Adrenal gland (tissue), 9 donors: ENCODE measurements at regions not wholly inside any gene's neighbourhood (a gene's known extent, or its start where the extent isn't known, plus 50 kb on each side); places are given as distances from the start of the nearest gene placed in this dataset.
"Not testable (repeated sequence)": the region's sequence is repeated elsewhere in the genome, so short reads cannot be mapped to it uniquely, and the experiment has no call there.

ENCODE experiments used
- DNase-seq, 7 donors: peaks; one replicate each; pipeline ENCODE4 v3.0.0-alpha.2; 2019 to 2020
- H3K27ac ChIP-seq, 5 donors: fragments of 200-600 bp; sonication (generic) in 4 of 5; 1 replicate in 3 of 5; 2 replicates in 2 of 5; pipeline versions ENCODE4 v1.5.1 to v1.8.0; 2016 to 2020; ENCODE audit warnings: mild to moderate bottlenecking in 1 of 5
- H3K27me3 ChIP-seq: fragments of 200-600 bp; 2 replicates; pipeline ENCODE4 v1.8.0; 2021
- H3K36me3 ChIP-seq, 2 donors: fragments of 200-600 bp; replicated peaks in 1 of 2; 1 replicate in 1 of 2; 2 replicates in 1 of 2; pipeline versions ENCODE4 v1.5.1 to v1.8.0; 2018 to 2022
- H3K4me1 ChIP-seq, 2 donors: fragments of 200-600 bp; replicated peaks in 1 of 2; 1 replicate in 1 of 2; 2 replicates in 1 of 2; pipeline versions ENCODE4 v1.5.1 to v1.8.0; 2018 to 2021
- H3K4me3 ChIP-seq, 4 donors: fragments of 200-600 bp; sonication (generic) in 3 of 4; one replicate each; pipeline ENCODE4 v1.5.1; 2016 to 2018
- H3K9me3 ChIP-seq, 3 donors: fragments of 200-600 bp; sonication (generic) in 1 of 3; replicated peaks in 1 of 3; 1 replicate in 2 of 3; 2 replicates in 1 of 3; pipeline versions ENCODE4 v1.5.1 to v1.8.0; 2016 to 2021
- CTCF ChIP-seq, 6 experiments: fragments of 450-650 bp in 4 of 6; fragments of 200-600 bp in 2 of 6; sonication (generic) in 1 of 6; IDR thresholded peaks; 1 replicate in 5 of 6; 2 replicates in 1 of 6; pipeline versions ENCODE4 v1.5.1 to v1.8.0; 2016 to 2021; ENCODE audit warnings: antibody characterized with exemption in 6 of 6, mild to moderate bottlenecking in 2 of 6, moderate library complexity in 1 of 6
- POLR2A ChIP-seq, 2 donors: fragments of 450-650 bp; IDR thresholded peaks; one replicate each; pipeline ENCODE4 v1.6.1; 2017; ENCODE audit warnings: antibody characterized with exemption in 2 of 2, mild to moderate bottlenecking in 2 of 2, moderate library complexity in 1 of 2
- WGBS, 4 donors: extraction: QIAGEN DNeasy Blood & Tissue Kit in 2 of 4; methylation state at CpG; one replicate each; pipeline versions ENCODE4 v1.1.5 to v1.1.7; 2013 to 2017; 5-methylcytosine and 5-hydroxymethylcytosine counted together
- intact Hi-C, 2 donors: fragments of 100-400 bp; cut with DNase I; formaldehyde crosslinking; loops; one replicate each; pipeline versions ENCODE4 v1.14.1 to v1.15.0; 2022 to 2023
- donor health status: healthy with polysubstance abuse.
- donor health status: Bipolar disorder and iron deficiency.
- donor health status: DM: yes; HTN: yes; CAD: no.
- donor health status: DM: no; HTN: no; CAD: no.
- donor health status: DM: no; HTN: no; CAD: no.

- Histone ChIP-seq H3K4me1 (no peaks in the 10 kb centered on the region), H3K4me3 (no peak overlapping the region), H3K9me3 (no peaks in the 10 kb centered on the region), H3K27me3 (no peaks in the 10 kb centered on the region), H3K36me3 (no peaks in the 10 kb centered on the region), H3K27ac (no peak overlapping the region)
- WGBS, 4 donors = 35 to 44% (median 41%) methylated on average over 1 of the region's 1 CpG
- intact Hi-C loops = no loop called here
- TF ChIP-seq CTCF (IDR thresholded peaks at IDR 0.05) (no peak), POLR2A (IDR thresholded peaks at IDR 0.05) (no peak)
- no peak for DNase-seq
Measured at GRCh38 chr13:90329641-90330040, 1017.8 kb upstream of the MIR17HG start.

- Histone ChIP-seq H3K4me1 (no peaks in the 10 kb centered on the region), H3K27me3 (no peaks in the 10 kb centered on the region), H3K4me3 (no peak overlapping the region), H3K27ac (no peak overlapping the region), H3K36me3 (no peaks in the 10 kb centered on the region), H3K9me3 (no peaks in the 10 kb centered on the region)
- intact Hi-C loops = no loop called here
- 41 to 60% (median 48%) methylated on average over 1 of the region's 1 CpG for WGBS, 4 donors
- TF ChIP-seq POLR2A (IDR thresholded peaks at IDR 0.05) (no peak), CTCF (IDR thresholded peaks at IDR 0.05) (no peak)
- DNase-seq = no peak
Measured at GRCh38 chr13:90331974-90332373, 1015.5 kb upstream of the MIR17HG start.

- DNase-seq = no peak
- no peaks in the 10 kb centered on the region for H3K4me1 ChIP-seq
- TF ChIP-seq POLR2A (IDR thresholded peaks at IDR 0.05) = no peak
- no peak overlapping the region for H3K4me3 ChIP-seq
- no peaks in the 10 kb centered on the region for H3K9me3 ChIP-seq
- no peaks in the 10 kb centered on the region for H3K36me3 ChIP-seq
- WGBS, 4 donors = 66 to 81% (median 70%) methylated on average over 4 of the region's 4 CpGs
- H3K27ac ChIP-seq = no peak overlapping the region
- intact Hi-C loops = no loop called here
- no peaks in the 10 kb centered on the region for H3K27me3 ChIP-seq
Measured at GRCh38 chr13:90336507-90336906, 1011.0 kb upstream of the MIR17HG start.

GRCh38 chr13:90341348-90341747 is 1006.1 kb upstream of the MIR17HG start:
- H3K36me3 ChIP-seq, H3K4me1 ChIP-seq, DNase-seq, H3K27me3 ChIP-seq, H3K27ac ChIP-seq, H3K4me3 ChIP-seq, intact Hi-C loops, H3K9me3 ChIP-seq: not testable (repeated sequence)
- 42 to 71% (median 70%) methylated on average over 1 of the region's 1 CpG for WGBS, 4 donors

- H3K36me3 ChIP-seq, H3K4me1 ChIP-seq, H3K27ac ChIP-seq, intact Hi-C loops, H3K4me3 ChIP-seq, DNase-seq, H3K9me3 ChIP-seq, H3K27me3 ChIP-seq: not testable (repeated sequence)
- WGBS, 4 donors = 89 to 100% (median 96%) methylated on average over 3 to 42 of the region's 42 CpGs
Measured at GRCh38 chr13:90348477-90349136, 998.9 kb upstream of the MIR17HG start.

GRCh38 chr13:90352763-90353162 is 994.7 kb upstream of the MIR17HG start:
- H3K27ac ChIP-seq = no peak overlapping the region
- H3K36me3 ChIP-seq = no peaks in the 10 kb centered on the region
- 75 to 94% (median 93%) methylated on average over 1 of the region's 1 CpG for WGBS, 4 donors
- H3K4me3 ChIP-seq = no peak overlapping the region
- no peak for TF ChIP-seq POLR2A (IDR thresholded peaks at IDR 0.05)
- TF ChIP-seq CTCF (IDR thresholded peaks at IDR 0.05) = no peak
- DNase-seq = no peak
- H3K9me3 ChIP-seq = no peaks in the 10 kb centered on the region
- no peaks in the 10 kb centered on the region for H3K27me3 ChIP-seq
- intact Hi-C loops = no loop called here
- H3K4me1 ChIP-seq = no peaks in the 10 kb centered on the region
